DMS 273 (cell line): ENCODE measurements at regions not wholly inside any gene's neighbourhood (a gene's known extent, or its start where the extent isn't known, plus 50 kb on each side); places are given as distances from the start of the nearest gene placed in this dataset.
"Not testable (repeated sequence)": the region's sequence is repeated elsewhere in the genome, so short reads cannot be mapped to it uniquely, and the experiment has no call there.

ENCODE experiments used
- DNase-seq: peaks from one replicate; lab custom pipeline; 2025; ENCODE audit not compliant: unreplicated experiment; lab: John Stamatoyannopoulos, UW

GRCh38 chr2:595831-596592, 81.2 kb downstream of the TMEM18 start:
- no peak for DNase-seq

GRCh38 chr2:595141-595815, 81.9 kb downstream of the TMEM18 start:
- DNase-seq: no peak

GRCh38 chr2:594297-594949, 82.8 kb downstream of the TMEM18 start:
- no peak for DNase-seq

- no peak for DNase-seq
Observed at GRCh38 chr2:593356-594026, 83.7 kb downstream of the TMEM18 start.

- no peak for DNase-seq
Observed at GRCh38 chr2:592737-593136, 84.5 kb downstream of the TMEM18 start.

- no peak for DNase-seq
Observed at GRCh38 chr2:590214-591175, 86.7 kb downstream of the TMEM18 start.

GRCh38 chr2:589281-590130, 87.7 kb downstream of the TMEM18 start:
- DNase-seq: no peak

GRCh38 chr2:588074-588645, 89.0 kb downstream of the TMEM18 start:
- DNase-seq: no peak

GRCh38 chr2:587087-587960, 89.9 kb downstream of the TMEM18 start:
- DNase-seq: no peak

GRCh38 chr2:586641-587076, 90.5 kb downstream of the TMEM18 start:
- no peak for DNase-seq

GRCh38 chr2:584863-585823, 92.1 kb downstream of the TMEM18 start:
- no peak for DNase-seq

GRCh38 chr2:583666-584065, 93.5 kb downstream of the TMEM18 start:
- DNase-seq: no peak

- DNase-seq: no peak
Observed at GRCh38 chr2:582792-583528, 94.2 kb downstream of the TMEM18 start.

- not testable (repeated sequence) for DNase-seq
Observed at GRCh38 chr2:582289-582688, 94.9 kb downstream of the TMEM18 start.

- DNase-seq: no peak
Observed at GRCh38 chr2:579961-580360, 97.2 kb downstream of the TMEM18 start.

- no peak for DNase-seq
Observed at GRCh38 chr2:579351-579886, 97.8 kb downstream of the TMEM18 start.
